Activated CD4-positive, alpha-beta T cell treated with anti-CD3 and anti-CD28 coated beads, Interleukin-2, amount 50 U/mL, for 24 hours (primary cell): ENCODE measurements at regions not wholly inside any gene's neighbourhood (a gene's known extent, or its start where the extent isn't known, plus 50 kb on each side); places are given as distances from the start of the nearest gene placed in this dataset.

Source experiments
- DNase-seq, 2 donors: peaks; one replicate each; pipeline ENCODE4 v3.0.0-alpha.2; 2020; ENCODE audit warnings: low read depth in 1 of 2, low spot score in 1 of 2

- DNase-seq, result no peak
These were observed 664.4 kb downstream of the NYAP2 start for GRCh38 chr2:226063704-226064440.

GRCh38 chr2:226059961-226060627 is 660.6 kb downstream of the NYAP2 start:
- no peak for DNase-seq

GRCh38 chr2:226057914-226058313 is 658.4 kb downstream of the NYAP2 start:
- DNase-seq, result no peak

GRCh38 chr2:226057365-226057764 is 657.9 kb downstream of the NYAP2 start:
- no peak for DNase-seq

GRCh38 chr2:226052772-226053416 is 653.4 kb downstream of the NYAP2 start:
- no peak for DNase-seq

GRCh38 chr2:226050822-226051221 is 651.3 kb downstream of the NYAP2 start:
- no peak for DNase-seq

GRCh38 chr2:226048611-226049010 is 649.1 kb downstream of the NYAP2 start:
- DNase-seq, result no peak

- DNase-seq, result no peak
These were observed 645.6 kb downstream of the NYAP2 start for GRCh38 chr2:226045080-226045479.

- DNase-seq, result no peak
These were observed 640.9 kb downstream of the NYAP2 start for GRCh38 chr2:226040344-226040900.

- DNase-seq, result no peak
These were observed 638.0 kb downstream of the NYAP2 start for GRCh38 chr2:226037526-226037925.

GRCh38 chr2:226031647-226032501 is 632.4 kb downstream of the NYAP2 start:
- DNase-seq, result peak in 1 of 2 donors; percentile 50

- DNase-seq, result no peak
These were observed 631.5 kb downstream of the NYAP2 start for GRCh38 chr2:226030788-226031646.

- no peak for DNase-seq
These were observed 630.9 kb downstream of the NYAP2 start for GRCh38 chr2:226030369-226030768.

- DNase-seq, result no peak
These were observed 624.4 kb downstream of the NYAP2 start for GRCh38 chr2:226023946-226024345.

- DNase-seq, result no peak
These were observed 623.9 kb downstream of the NYAP2 start for GRCh38 chr2:226023383-226023782.

GRCh38 chr2:226020956-226021355 is 621.4 kb downstream of the NYAP2 start:
- DNase-seq, result no peak

- DNase-seq, result no peak
These were observed 620.7 kb downstream of the NYAP2 start for GRCh38 chr2:226020176-226020575.

- DNase-seq, result no peak
These were observed 619.1 kb downstream of the NYAP2 start for GRCh38 chr2:226018641-226019040.

- DNase-seq, result no peak
These were observed 618.0 kb downstream of the NYAP2 start for GRCh38 chr2:226017537-226017936.

- DNase-seq, result no peak
These were observed 617.6 kb downstream of the NYAP2 start for GRCh38 chr2:226017107-226017506.
